ENCODE measurements at regions not wholly inside any gene's neighbourhood (a gene's known extent, or its start where the extent isn't known, plus 50 kb on each side); places are given as distances from the start of the nearest gene placed in this dataset.

DNA sequence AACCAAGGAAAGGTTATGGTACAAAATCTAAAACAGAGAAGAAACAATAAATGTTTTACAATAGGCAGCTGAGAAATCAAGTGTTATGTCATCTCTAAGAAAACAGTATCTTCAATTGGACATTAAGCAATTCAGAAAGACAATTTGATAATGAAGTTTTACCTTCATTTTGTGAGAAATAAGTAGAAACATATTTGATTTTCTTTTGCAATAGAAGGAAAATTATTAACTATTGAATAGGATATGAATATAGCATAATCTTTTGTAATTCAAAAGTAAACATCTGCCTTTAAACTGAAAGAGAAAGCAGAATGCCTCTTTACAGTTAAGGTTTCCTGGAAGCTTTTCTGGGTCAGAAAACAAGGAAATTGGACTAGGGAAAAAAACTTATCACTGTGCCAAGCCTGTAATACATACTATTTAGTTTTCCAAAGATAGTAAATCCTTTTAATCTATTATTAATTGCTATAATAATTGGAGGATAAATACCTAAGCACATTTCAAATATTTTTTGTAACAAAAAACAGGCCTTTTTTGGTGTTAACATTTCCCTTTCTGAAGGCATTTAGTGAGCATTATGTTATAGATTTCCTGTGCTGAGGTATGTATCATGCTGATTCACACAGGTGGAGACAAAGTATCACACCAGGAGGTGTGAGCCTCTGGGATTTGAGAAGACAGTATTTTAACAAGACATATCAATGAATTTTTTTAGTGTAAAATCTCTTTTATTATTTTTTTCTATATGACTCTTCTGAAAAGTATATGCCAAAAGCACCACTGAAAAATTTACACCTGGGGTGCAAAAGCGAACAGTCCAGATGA lies 947.0 kb upstream of the CDH2 start:
- no peak for DNase-seq

DNA sequence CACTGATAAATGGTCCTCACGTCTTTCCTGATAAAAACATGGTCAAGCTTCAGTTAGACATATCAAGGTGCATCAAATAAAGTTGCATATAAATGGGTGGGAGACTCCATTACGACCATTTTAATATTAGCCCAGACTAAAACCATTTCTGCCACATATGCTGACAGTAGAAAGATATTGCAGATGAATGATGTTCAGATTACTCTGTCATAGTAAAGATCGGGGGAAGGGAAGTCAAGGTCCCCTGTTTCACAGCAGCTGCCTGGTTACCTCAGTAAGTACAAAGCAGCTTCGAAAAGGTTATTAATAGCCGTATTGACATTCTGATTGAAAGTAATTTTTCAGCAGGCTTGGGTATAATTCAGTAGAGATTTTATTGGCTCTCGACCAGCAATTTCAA lies 927.7 kb upstream of the CDH2 start:
- DNase-seq = no peak

DNA sequence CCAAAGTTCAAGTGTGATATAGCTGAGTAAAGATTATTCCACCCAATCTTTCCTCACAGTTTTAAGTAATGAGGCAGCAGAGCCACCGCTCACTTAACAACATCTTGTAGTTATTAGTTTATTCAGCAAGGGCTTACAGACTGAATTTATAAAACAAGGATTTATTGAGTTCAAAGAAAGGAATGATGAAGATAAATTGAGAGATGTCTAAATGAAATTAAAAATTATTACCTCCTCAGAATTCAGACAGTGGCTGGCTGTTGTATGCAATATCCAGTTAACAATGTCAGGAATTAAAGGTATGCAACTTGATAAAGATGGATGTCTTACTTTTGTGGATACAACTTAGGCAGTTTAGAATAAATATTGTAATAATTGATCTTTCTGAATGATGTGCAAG lies 927.3 kb upstream of the CDH2 start:
- no peak for DNase-seq

DNA sequence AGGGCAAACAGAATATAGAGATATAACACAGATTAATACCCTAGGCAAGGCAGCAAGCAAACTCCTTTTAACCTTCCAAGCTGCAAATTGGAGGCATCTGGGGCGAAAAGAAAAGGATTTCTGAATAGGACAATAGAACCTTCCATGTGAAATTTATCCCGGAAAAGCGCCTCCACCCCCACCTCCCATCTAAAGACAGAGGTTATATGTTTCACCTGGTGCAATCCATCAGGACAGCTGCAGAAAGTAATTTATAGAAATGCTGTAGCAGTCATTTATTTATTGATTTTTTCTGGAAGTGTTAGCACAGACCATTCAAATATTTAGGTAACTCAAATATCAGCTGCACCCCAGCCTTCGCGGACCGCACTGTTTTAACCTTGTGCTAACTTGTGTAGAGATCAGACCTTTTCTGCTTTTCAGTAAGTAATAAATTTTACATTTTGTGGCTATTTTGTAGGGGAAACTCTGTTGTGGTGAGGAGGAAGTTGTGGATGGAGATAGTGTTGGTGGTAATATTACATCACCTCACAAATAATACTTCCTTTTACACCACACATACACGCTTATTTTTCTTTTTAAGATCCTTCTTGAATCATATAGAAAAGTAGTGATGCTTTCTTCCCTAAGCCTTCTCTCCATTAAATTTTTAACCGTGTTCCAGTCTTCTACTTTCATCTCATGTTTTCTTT lies 919.3 kb upstream of the CDH2 start:
- no peak for DNase-seq

DNA sequence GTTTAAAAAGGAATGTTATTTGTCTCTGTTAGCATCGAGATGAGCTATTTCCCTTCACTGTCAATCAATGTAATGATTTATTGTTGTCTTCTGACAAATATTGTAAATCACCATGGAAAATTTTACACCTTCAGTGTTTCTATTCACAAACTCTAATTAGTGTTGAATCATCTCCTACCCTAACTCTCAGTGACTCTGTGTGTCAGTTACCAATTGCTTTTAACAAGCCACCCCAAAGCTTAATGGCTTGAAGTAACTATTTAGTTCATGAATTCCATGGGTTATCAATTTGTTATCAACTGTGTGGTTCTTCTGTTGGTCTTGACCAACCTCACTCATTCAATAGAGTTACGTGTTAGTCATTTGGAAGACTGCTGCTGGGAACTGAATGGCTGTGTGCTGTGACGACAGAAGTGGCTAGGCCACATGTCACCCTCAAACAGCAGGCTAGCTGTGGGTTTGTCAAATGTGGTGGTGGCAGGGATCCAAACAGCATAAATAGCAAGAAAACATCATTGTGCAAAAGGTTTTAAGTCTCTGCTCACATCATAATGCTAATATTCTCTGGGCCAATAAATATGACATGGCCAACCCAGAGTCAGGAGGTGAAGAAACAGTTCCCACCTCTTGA lies 910.8 kb upstream of the CDH2 start:
- DNase-seq = no peak

- DNase-seq = no peak
These were observed 907.2 kb upstream of the CDH2 start for GRCh38 chr18:29084120-29084519.

- DNase-seq = no peak
These were observed 906.6 kb upstream of the CDH2 start for GRCh38 chr18:29083545-29083944.

DNA sequence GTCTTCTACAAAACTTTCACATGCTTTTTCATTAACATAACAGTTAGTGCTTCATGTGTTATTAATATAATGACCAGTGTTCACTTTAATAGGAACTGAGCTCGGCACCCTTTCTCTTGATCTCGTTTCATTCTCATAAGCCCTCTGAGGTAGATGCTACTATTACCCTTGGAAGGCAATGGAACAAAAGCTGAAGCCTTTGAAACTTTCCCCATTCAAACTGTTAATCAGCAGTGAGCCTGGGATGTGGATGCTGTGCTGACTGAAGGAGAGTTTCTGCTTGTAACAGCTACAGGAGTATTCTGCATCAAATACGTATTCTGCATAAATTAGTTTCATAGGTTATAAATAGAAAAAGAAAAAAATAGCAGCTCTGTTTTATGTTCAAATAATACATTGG lies 904.0 kb upstream of the CDH2 start:
- no peak for DNase-seq

DNA sequence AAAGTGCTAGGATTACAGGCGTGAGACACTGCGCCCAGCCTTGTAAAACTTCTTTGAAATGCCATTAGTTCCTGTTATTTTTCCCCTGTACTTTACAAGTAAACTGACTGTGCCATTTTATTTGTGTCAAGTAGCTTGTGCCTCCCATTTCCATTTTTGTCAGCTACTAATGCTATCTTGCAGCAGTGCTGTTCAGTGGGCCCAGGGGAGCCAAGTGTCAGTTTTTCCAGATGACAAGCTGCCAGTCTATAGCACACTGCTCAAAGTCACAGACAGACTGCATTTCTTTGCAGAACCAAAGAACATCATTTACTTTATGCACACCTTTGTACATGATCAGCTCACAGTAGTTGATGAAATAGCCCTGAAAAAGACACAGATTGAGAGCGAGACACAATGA lies 901.3 kb upstream of the CDH2 start:
- DNase-seq = no peak

DNA sequence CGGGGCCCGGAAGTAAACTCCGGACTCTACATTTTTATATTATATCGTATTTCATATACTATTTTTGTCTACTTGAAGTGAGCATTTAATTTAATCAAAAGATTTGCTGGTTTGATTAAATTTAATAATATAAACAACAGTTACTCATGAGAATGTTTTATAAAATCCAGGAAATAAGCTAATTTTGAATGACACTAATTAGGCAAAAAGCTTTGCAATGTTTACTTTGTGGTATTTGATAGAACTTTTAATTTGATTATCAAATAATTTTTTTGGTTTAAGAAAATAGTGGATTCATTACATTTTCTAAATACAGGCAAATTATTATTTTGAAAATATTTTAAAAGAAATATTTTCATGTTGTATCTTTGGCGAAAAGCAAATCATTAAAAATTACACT lies 900.4 kb upstream of the CDH2 start:
- no peak for DNase-seq

GRCh38 chr18:29076645-29077044 lies 899.7 kb upstream of the CDH2 start:
- DNase-seq = no peak

GRCh38 chr18:29074147-29074546 lies 897.2 kb upstream of the CDH2 start:
- DNase-seq = no peak

GRCh38 chr18:29071869-29072268 lies 894.9 kb upstream of the CDH2 start:
- no peak for DNase-seq

- DNase-seq = no peak
These were observed 886.4 kb upstream of the CDH2 start for GRCh38 chr18:29063346-29063745.

- DNase-seq = no peak
These were observed 886.0 kb upstream of the CDH2 start for GRCh38 chr18:29062921-29063320.

GRCh38 chr18:29060349-29060748 lies 883.4 kb upstream of the CDH2 start:
- DNase-seq = no peak

GRCh38 chr18:29057703-29058102 lies 880.8 kb upstream of the CDH2 start:
- DNase-seq = no peak

DNA sequence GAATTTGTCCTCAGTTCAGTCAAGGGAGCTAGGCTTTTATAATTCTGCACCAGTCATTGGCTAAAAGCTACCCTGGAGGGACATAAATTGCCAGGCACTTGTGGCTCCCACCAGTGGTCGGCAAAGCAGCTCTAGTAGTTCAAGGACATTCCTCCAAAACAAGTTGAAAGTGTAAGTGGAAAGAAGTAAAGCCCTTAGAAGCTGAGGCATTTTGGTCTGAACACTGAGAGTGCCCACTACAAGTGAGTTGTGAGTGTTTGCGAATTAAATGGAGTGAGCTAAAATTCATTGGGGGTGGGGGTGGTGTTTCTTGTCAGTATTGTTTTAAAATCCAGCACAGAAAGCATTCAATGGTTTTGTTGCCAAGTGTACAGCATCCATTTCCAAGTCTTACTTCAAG lies 879.9 kb upstream of the CDH2 start:
- no peak for DNase-seq

- DNase-seq = no peak
These were observed 865.0 kb upstream of the CDH2 start for GRCh38 chr18:29041976-29042375.

DNA sequence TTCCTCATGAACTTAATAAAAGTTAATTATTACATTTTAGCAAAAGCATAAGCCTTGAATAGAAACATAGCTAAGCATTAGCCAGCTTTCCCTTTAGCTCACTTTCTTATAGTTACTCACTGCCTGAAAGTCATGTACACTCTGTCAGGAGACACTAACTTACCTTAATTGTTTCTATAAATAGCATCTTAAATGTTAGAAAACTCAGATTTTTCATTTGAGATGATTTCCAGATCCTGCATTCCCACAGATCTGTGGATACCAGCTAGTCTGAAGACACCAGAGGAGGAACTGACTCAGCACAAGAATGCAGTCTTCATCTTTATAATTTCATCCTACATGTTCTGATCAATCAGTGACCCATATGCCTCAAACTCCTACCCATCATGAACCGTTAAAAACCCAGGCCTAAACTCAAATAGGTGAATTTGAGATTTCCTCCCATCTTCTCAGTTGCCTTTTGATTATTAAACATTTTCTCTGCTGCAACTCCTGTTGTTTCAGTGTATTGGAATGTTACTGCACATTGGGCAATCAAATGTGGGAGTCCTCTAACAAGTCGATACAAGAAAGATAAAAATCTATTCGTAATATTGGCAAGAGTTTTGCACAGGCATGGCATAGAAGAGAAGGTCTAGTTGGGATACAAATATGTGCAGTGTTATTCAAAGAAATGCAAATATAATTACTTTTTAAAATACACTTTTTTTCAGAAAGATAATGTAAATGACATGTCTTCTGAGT lies 857.4 kb upstream of the CDH2 start:
- no peak for DNase-seq

DNA sequence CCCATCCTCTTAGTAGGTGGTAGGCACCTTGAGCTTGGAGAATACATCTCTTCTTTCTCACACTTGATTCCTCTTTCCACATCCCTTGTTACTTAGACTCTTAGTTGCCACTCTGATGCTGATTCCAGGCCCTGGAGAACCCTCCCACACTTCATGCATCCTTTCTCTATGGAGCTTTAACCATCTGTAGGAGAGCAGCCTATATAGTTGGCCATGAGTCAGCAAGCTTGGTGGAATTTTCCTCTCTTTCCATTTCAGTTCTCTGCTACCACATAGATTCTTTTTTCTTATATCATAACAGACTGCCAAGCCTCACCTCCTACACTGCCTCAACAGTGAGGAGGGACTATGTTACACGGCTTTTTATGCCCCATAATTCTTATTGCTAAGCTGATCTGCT lies 851.6 kb upstream of the CDH2 start:
- no peak for DNase-seq

DNA sequence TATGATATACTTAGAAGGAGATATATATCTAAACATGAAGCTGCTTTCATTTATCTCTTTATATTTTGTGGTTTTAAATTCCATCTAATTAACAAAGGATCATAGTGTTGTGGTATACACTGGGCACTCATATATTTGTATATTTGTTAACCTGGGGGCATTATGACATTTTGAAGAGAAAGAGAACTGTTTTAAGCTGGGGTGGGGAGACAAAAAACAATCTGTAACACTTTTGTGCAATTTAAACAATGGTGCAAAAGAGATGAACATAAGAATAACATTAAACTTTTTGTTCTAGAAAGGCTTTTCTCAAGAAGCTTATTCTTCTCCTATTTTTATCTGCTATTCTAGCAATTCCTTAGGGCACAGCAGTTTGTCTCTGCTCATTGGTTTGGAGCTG lies 842.0 kb upstream of the CDH2 start:
- DNase-seq = no peak

DNA sequence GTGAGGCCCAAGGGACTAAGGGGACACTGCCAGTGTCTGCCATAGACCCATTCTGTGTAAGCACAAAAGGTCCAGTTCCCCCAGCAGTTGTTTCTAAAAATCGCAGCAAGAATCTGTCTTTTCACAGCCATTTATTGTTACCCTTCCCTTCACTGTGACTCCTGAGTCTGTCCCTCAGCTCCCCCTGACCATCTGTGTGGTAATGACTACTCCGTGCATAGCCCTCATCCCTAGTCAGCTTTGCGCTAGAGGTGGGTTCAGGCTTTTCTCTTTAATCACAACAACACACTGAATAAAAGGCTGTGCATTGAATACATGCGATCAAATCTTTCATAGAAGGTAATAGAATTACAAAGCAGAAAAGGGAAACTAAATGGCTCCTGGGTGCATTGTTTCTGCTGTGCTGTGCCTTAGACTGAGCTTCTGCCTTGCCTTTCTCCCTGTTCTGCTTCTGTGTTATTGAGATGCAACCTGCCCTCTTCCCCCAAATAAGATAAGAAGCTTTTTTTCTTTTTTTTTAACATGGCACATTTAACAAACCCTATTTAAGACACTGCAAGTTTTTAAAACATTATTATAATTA lies 836.0 kb upstream of the CDH2 start:
- DNase-seq = no peak

All from GOT3 (cell line).